Thyroid gland (tissue), 4 donors: ENCODE measurements at regions not wholly inside any gene's neighbourhood (a gene's known extent, or its start where the extent isn't known, plus 50 kb on each side); places are given as distances from the start of the nearest gene placed in this dataset.

Experiments
- POLR2A ChIP-seq, 2 donors: fragments of 450-650 bp; IDR thresholded peaks; one replicate each; pipeline ENCODE4 v1.6.1; 2017; ENCODE audit warnings: antibody characterized with exemption in 2 of 2, mild to moderate bottlenecking in 2 of 2, moderate library complexity in 1 of 2
- TF ChIP-seq, protein P1 (sequence below), 6 experiments: fragments of 200-600 bp in 3 of 6; fragments of 450-650 bp in 3 of 6; sonication (generic) in 3 of 6; IDR thresholded peaks; one replicate each; pipeline ENCODE4 v1.5.1; 2016 to 2019; ENCODE audit warnings: antibody characterized with exemption in 6 of 6, mild to moderate bottlenecking in 2 of 6, inconsistent platforms in 1 of 6, moderate library complexity in 1 of 6

DNA sequence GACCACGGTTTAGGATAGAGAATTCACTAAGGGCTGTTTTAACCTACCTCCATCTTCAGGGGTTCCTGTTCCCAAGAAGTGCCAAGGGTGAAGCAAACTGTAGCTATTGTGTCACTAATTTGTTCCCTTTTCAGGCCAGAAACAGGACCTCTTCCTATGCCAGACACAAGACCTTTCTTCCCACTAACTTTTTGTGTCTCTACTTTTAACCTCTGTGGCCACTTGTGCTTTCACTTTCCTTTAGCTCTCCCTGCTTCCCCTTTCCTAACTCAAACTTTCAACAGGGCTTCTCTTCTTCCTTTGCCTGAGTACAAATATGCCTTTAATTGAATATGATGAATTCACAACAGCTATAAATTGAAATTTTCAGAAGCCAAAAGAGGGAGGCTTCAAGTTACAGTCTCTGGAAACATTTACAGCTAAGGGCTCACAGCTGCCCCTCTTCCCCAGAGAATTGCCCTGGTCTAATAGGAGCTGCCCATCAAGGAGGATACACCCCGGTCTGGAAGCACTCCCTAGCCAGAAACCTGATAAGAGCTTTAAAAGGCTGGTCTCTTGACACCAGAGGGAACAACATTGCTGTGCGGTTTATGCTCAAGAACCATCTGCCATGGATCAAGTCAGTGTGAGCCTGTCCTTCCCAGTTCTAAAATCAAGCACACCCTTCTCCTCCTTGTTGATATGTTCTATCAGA is 61.7 kb upstream of the PLS3 start:
- TF ChIP-seq POLR2A (IDR thresholded peaks at IDR 0.05), result no peak
- TF ChIP-seq, protein P1, sequence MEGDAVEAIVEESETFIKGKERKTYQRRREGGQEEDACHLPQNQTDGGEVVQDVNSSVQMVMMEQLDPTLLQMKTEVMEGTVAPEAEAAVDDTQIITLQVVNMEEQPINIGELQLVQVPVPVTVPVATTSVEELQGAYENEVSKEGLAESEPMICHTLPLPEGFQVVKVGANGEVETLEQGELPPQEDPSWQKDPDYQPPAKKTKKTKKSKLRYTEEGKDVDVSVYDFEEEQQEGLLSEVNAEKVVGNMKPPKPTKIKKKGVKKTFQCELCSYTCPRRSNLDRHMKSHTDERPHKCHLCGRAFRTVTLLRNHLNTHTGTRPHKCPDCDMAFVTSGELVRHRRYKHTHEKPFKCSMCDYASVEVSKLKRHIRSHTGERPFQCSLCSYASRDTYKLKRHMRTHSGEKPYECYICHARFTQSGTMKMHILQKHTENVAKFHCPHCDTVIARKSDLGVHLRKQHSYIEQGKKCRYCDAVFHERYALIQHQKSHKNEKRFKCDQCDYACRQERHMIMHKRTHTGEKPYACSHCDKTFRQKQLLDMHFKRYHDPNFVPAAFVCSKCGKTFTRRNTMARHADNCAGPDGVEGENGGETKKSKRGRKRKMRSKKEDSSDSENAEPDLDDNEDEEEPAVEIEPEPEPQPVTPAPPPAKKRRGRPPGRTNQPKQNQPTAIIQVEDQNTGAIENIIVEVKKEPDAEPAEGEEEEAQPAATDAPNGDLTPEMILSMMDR (IDR thresholded peaks at IDR 0.05), result no peak
